Neural cell (in vitro differentiated cells): ENCODE measurements at regions not wholly inside any gene's neighbourhood (a gene's known extent, or its start where the extent isn't known, plus 50 kb on each side); places are given as distances from the start of the nearest gene placed in this dataset.

Experiments used
- H2AFZ ChIP-seq: fragments of 200-600, 300-800 bp; sonication (generic), shearing (Covaris generic); 2 replicates; pipeline ENCODE4 v1.6.0; 2014; ENCODE audit warnings: low read depth, mild to moderate bottlenecking, antibody characterized with exemption, low read length, moderate library complexity
- H3F3A ChIP-seq: fragments of 200-600 bp; shearing (Covaris generic); 2 replicates; pipeline ENCODE4 v1.6.1; 2016; ENCODE audit warnings: mild to moderate bottlenecking, moderate library complexity, mixed read lengths, antibody characterized with exemption, low read length; ENCODE audit not compliant: insufficient read depth, poor library complexity, severe bottlenecking
- H3K27ac ChIP-seq: fragments of 200-600, 300-800 bp; sonication (generic), shearing (Covaris generic); 2 replicates; pipeline ENCODE4 v1.5.1; 2014; ENCODE audit warnings: mild to moderate bottlenecking, low read length, moderate library complexity
- H3K27me3 ChIP-seq: fragments of 300-800, 200-600 bp; sonication (generic), shearing (Covaris generic); 2 replicates; pipeline ENCODE4 v1.6.0; 2014; ENCODE audit warnings: mild to moderate bottlenecking, low read depth, low read length, moderate library complexity; ENCODE audit not compliant: insufficient read depth
- H3K36me3 ChIP-seq: fragments of 300-800, 200-600 bp; sonication (generic), shearing (Covaris generic); 2 replicates; pipeline ENCODE4 v1.5.1; 2014; ENCODE audit warnings: mild to moderate bottlenecking, antibody characterized with exemption, low read length, moderate library complexity; ENCODE audit not compliant: insufficient read depth
- H3K4me2 ChIP-seq: fragments of 300-800, 200-600 bp; sonication (generic), shearing (Covaris generic); 2 replicates; pipeline ENCODE4 v1.6.0; 2014; ENCODE audit warnings: mild to moderate bottlenecking, low read length
- H3K4me3 ChIP-seq: fragments of 300-800, 200-600 bp; sonication (generic), shearing (Covaris generic); 2 replicates; pipeline ENCODE4 v1.5.1; 2014; ENCODE audit warnings: mild to moderate bottlenecking, low read length, moderate library complexity
- H3K79me2 ChIP-seq: fragments of 200-600 bp; shearing (Covaris generic); replicated peaks from 2 replicates; pipeline ENCODE4 v1.6.0; 2014; ENCODE audit warnings: mild to moderate bottlenecking, low read length, moderate library complexity; ENCODE audit not compliant: insufficient read depth
- H3K9ac ChIP-seq: fragments of 300-800, 200-600 bp; sonication (generic), shearing (Covaris generic); 2 replicates; pipeline ENCODE4 v1.6.1; 2016; ENCODE audit warnings: mild to moderate bottlenecking, low read length, mixed read lengths
- H3K9me2 ChIP-seq: fragments of 200-600 bp; shearing (Covaris generic); 2 replicates; pipeline ENCODE4 v1.6.1; 2016; ENCODE audit warnings: mild to moderate bottlenecking, low read length, mixed read lengths; ENCODE audit not compliant: insufficient read depth
- H3K9me3 ChIP-seq: fragments of 200-600, 300-800 bp; sonication (generic), shearing (Covaris generic); 2 replicates; pipeline ENCODE4 v1.6.1; 2016; ENCODE audit warnings: mild to moderate bottlenecking, mixed run types, low read length, moderate library complexity, mixed read lengths
- H4K20me1 ChIP-seq: fragments of 200-600 bp; shearing (Covaris generic); 2 replicates; pipeline ENCODE4 v1.6.1; 2016; ENCODE audit warnings: mild to moderate bottlenecking, mixed run types; ENCODE audit not compliant: insufficient read depth
- CTCF ChIP-seq: fragments of 450-650 bp; IDR thresholded peaks from 2 replicates; pipeline ENCODE4 v1.5.1; 2014; ENCODE audit warnings: antibody characterized with exemption, mild to moderate bottlenecking, moderate library complexity; ENCODE audit not compliant: poor library complexity, severe bottlenecking
- EP300 ChIP-seq: fragments of 450-650 bp; conservative IDR thresholded peaks from 2 replicates; pipeline ENCODE4 v1.6.1; 2014; ENCODE audit warnings: antibody characterized with exemption, mild to moderate bottlenecking, moderate library complexity; ENCODE audit not compliant: poor library complexity, severe bottlenecking
- EZH2 ChIP-seq: fragments of 200-600, 300-800 bp; shearing (Covaris generic), sonication (generic); IDR thresholded peaks from 2 replicates; pipeline ENCODE4 v1.6.1; 2014; ENCODE audit warnings: antibody characterized with exemption, low read length, borderline replicate concordance, mild to moderate bottlenecking; ENCODE audit not compliant: insufficient read depth, poor library complexity, severe bottlenecking
- MXI1 ChIP-seq: fragments of 450-650 bp; conservative IDR thresholded peaks from 2 replicates; pipeline ENCODE4 v1.6.1; 2014; ENCODE audit warnings: antibody characterized with exemption, mild to moderate bottlenecking; ENCODE audit not compliant: poor library complexity, severe bottlenecking
- POLR2AphosphoS5 ChIP-seq: IDR thresholded peaks from 2 replicates; pipeline ENCODE4 v1.6.1; 2012
- RAD21 ChIP-seq: fragments of 450-650 bp; conservative IDR thresholded peaks from 2 replicates; pipeline ENCODE4 v1.6.1; 2014; ENCODE audit warnings: antibody characterized with exemption, mild to moderate bottlenecking, moderate library complexity
- REST ChIP-seq: IDR thresholded peaks from 2 replicates; pipeline ENCODE4 v1.6.1; 2012; ENCODE audit warnings: borderline replicate concordance
- SMC3 ChIP-seq: fragments of 450-650 bp; conservative IDR thresholded peaks from 2 replicates; pipeline ENCODE4 v1.6.1; 2014; ENCODE audit warnings: antibody characterized with exemption, mild to moderate bottlenecking, moderate library complexity; ENCODE audit not compliant: poor library complexity
- TAF1 ChIP-seq: IDR thresholded peaks from 2 replicates; pipeline ENCODE4 v1.6.1; 2012; ENCODE audit warnings: low read depth

GRCh38 chr5:14962604-14963003 lies 91.0 kb upstream of the ANKH start (continued):
- no peak for TF ChIP-seq MXI1
- no peak for TF ChIP-seq TAF1

GRCh38 chr5:14960120-14960462 lies 88.5 kb upstream of the ANKH start:
- TF ChIP-seq TAF1 (no peak), MXI1 (no peak), POLR2AphosphoS5 (no peak), RAD21 (no peak), EZH2 (no peak)
- H3K4me3 ChIP-seq = no peak overlapping the region

GRCh38 chr5:14959399-14960119 lies 88.0 kb upstream of the ANKH start:
- Histone ChIP-seq H3K27me3 (no peaks in the 10 kb centered on the region), H3K79me2 (no peaks in the 10 kb centered on the region), H3F3A (no peaks in the 10 kb centered on the region), H2AFZ (no peak overlapping the region), H3K9ac (no peak overlapping the region), H4K20me1 (no peaks in the 10 kb centered on the region), H3K9me2 (no peaks in the 10 kb centered on the region), H3K4me2 (no peak overlapping the region), H3K27ac (no peak overlapping the region), H3K9me3 (no peaks in the 10 kb centered on the region), H3K4me3 (no peak overlapping the region), H3K36me3 (no peaks in the 10 kb centered on the region)
- TF ChIP-seq SMC3 (no peak), MXI1 (no peak), EZH2 (no peak), POLR2AphosphoS5 (no peak), EP300 (no peak), CTCF (no peak), REST (no peak), RAD21 (no peak), TAF1 (no peak)

More at GRCh38 chr5:14960120-14960462, 88.5 kb upstream of the ANKH start:
- no peaks in the 10 kb centered on the region for H3K9me2 ChIP-seq
- no peak overlapping the region for H2AFZ ChIP-seq
- no peaks in the 10 kb centered on the region for H3K36me3 ChIP-seq
- H3K4me2 ChIP-seq = no peak overlapping the region
- no peaks in the 10 kb centered on the region for H3K79me2 ChIP-seq
- no peaks in the 10 kb centered on the region for H4K20me1 ChIP-seq
- no peak overlapping the region for H3K9ac ChIP-seq
- no peaks in the 10 kb centered on the region for H3K9me3 ChIP-seq
- no peaks in the 10 kb centered on the region for H3K27me3 ChIP-seq
- no peaks in the 10 kb centered on the region for H3F3A ChIP-seq
- H3K27ac ChIP-seq = no peak overlapping the region
